ENCODE measurements at regions not wholly inside any gene's neighbourhood (a gene's known extent, or its start where the extent isn't known, plus 50 kb on each side); places are given as distances from the start of the nearest gene placed in this dataset.

GRCh38 chr20:60064554-60065196, 106.5 kb downstream of the CDH26 start:
- Histone ChIP-seq H3K4me3 (ENCODE audit: low read length) (no peak overlapping the region), H3K27me3 (ENCODE audit: control insufficient read depth, insufficient read depth) (no peaks in the 10 kb centered on the region), H3K4me1 (ENCODE audit: control insufficient read depth, insufficient read depth, low read length) (no peaks in the 10 kb centered on the region), H3K9me3 (ENCODE audit: control insufficient read depth, low read length) (no peaks in the 10 kb centered on the region), H3K27ac (ENCODE audit: low read length) (no peak overlapping the region)
- 67% methylated on average over 4 of the region's 4 CpGs for WGBS
- ATAC-seq (no peak), DNase-seq (no peak)
- intact Hi-C loops (cut with DNase I) = no loop called here

- H3K27me3 ChIP-seq (ENCODE audit: control insufficient read depth, insufficient read depth) = no peaks in the 10 kb centered on the region
- DNase-seq (no peak), ATAC-seq (peak in 1 of 2 donors; percentile 21)
- no peak overlapping the region for H3K4me3 ChIP-seq (ENCODE audit: low read length)
- no peaks in the 10 kb centered on the region for H3K4me1 ChIP-seq (ENCODE audit: control insufficient read depth, insufficient read depth, low read length)
- no peak overlapping the region for H3K27ac ChIP-seq (ENCODE audit: low read length)
- intact Hi-C loops (cut with DNase I) = no loop called here
- WGBS = 82% methylated on average over 9 of the region's 9 CpGs
- H3K9me3 ChIP-seq (ENCODE audit: control insufficient read depth, low read length) = no peaks in the 10 kb centered on the region
These were observed 107.7 kb downstream of the CDH26 start for GRCh38 chr20:60065741-60066437.

GRCh38 chr20:60066438-60066823, 108.2 kb downstream of the CDH26 start:
- WGBS = 47% methylated on average over 7 of the region's 7 CpGs
- Histone ChIP-seq H3K9me3 (ENCODE audit: control insufficient read depth, low read length) (no peaks in the 10 kb centered on the region), H3K27ac (ENCODE audit: low read length) (no peak overlapping the region), H3K4me3 (ENCODE audit: low read length) (no peak overlapping the region), H3K4me1 (ENCODE audit: control insufficient read depth, insufficient read depth, low read length) (no peaks in the 10 kb centered on the region), H3K27me3 (ENCODE audit: control insufficient read depth, insufficient read depth) (no peaks in the 10 kb centered on the region)
- peak; percentile 65 to 88 (median 80) for DNase-seq
- intact Hi-C loops (cut with DNase I) = no loop called here
- peak; percentile 71 to 75 for ATAC-seq

GRCh38 chr20:60068509-60068908, 110.3 kb downstream of the CDH26 start:
- intact Hi-C loops (cut with DNase I) = no loop called here
- WGBS = 85% methylated on average over 8 of the region's 8 CpGs
- ATAC-seq = no peak

GRCh38 chr20:60069656-60070055, 111.4 kb downstream of the CDH26 start:
- intact Hi-C loops (cut with DNase I) = no loop called here
- no peak overlapping the region for H3K4me3 ChIP-seq (ENCODE audit: low read length)
- H3K4me1 ChIP-seq (ENCODE audit: control insufficient read depth, insufficient read depth, low read length) = no peaks in the 10 kb centered on the region
- no peaks in the 10 kb centered on the region for H3K9me3 ChIP-seq (ENCODE audit: control insufficient read depth, low read length)
- H3K27me3 ChIP-seq (ENCODE audit: control insufficient read depth, insufficient read depth) = no peaks in the 10 kb centered on the region
- H3K27ac ChIP-seq (ENCODE audit: low read length) = no peak overlapping the region
- 71% methylated on average over 8 of the region's 8 CpGs for WGBS
- ATAC-seq = no peak
- no peak for DNase-seq

More at GRCh38 chr20:60068509-60068908, 110.3 kb downstream of the CDH26 start:
- no peak for DNase-seq
- H3K4me1 ChIP-seq (ENCODE audit: control insufficient read depth, insufficient read depth, low read length) = no peaks in the 10 kb centered on the region
- H3K9me3 ChIP-seq (ENCODE audit: control insufficient read depth, low read length) = no peaks in the 10 kb centered on the region
- H3K27me3 ChIP-seq (ENCODE audit: control insufficient read depth, insufficient read depth) = no peaks in the 10 kb centered on the region
- H3K27ac ChIP-seq (ENCODE audit: low read length) = no peak overlapping the region
- H3K4me3 ChIP-seq (ENCODE audit: low read length) = no peak overlapping the region

- Histone ChIP-seq H3K4me1 (ENCODE audit: control insufficient read depth, insufficient read depth, low read length) (no peaks in the 10 kb centered on the region), H3K9me3 (ENCODE audit: control insufficient read depth, low read length) (no peaks in the 10 kb centered on the region), H3K27me3 (ENCODE audit: control insufficient read depth, insufficient read depth) (no peaks in the 10 kb centered on the region), H3K4me3 (ENCODE audit: low read length) (no peak overlapping the region), H3K27ac (ENCODE audit: low read length) (no peak overlapping the region)
- intact Hi-C loops (cut with DNase I) = no loop called here
- ATAC-seq = no peak
- 82% methylated on average over 4 of the region's 4 CpGs for WGBS
- no peak for DNase-seq
These were observed 112.6 kb downstream of the CDH26 start for GRCh38 chr20:60070791-60071190.

GRCh38 chr20:60071965-60072364, 113.7 kb downstream of the CDH26 start:
- 71% methylated on average over 2 of the region's 2 CpGs for WGBS
- DNase-seq (no peak), ATAC-seq (no peak)
- Histone ChIP-seq H3K4me3 (ENCODE audit: low read length) (no peak overlapping the region), H3K27me3 (ENCODE audit: control insufficient read depth, insufficient read depth) (no peaks in the 10 kb centered on the region), H3K9me3 (ENCODE audit: control insufficient read depth, low read length) (no peaks in the 10 kb centered on the region), H3K27ac (ENCODE audit: low read length) (no peak overlapping the region), H3K4me1 (ENCODE audit: control insufficient read depth, insufficient read depth, low read length) (no peaks in the 10 kb centered on the region)
- intact Hi-C loops (cut with DNase I) = no loop called here

- Histone ChIP-seq H3K27me3 (ENCODE audit: control insufficient read depth, insufficient read depth) (no peaks in the 10 kb centered on the region), H3K4me3 (ENCODE audit: low read length) (no peak overlapping the region), H3K4me1 (ENCODE audit: control insufficient read depth, insufficient read depth, low read length) (no peaks in the 10 kb centered on the region), H3K9me3 (ENCODE audit: control insufficient read depth, low read length) (no peaks in the 10 kb centered on the region), H3K27ac (ENCODE audit: low read length) (no peak overlapping the region)
- DNase-seq = no peak
- intact Hi-C loops (cut with DNase I) = no loop called here
- 86% methylated on average over 6 of the region's 6 CpGs for WGBS
- no peak for ATAC-seq
These were observed 114.9 kb downstream of the CDH26 start for GRCh38 chr20:60073086-60073485.

- DNase-seq = no peak
- Histone ChIP-seq H3K27me3 (ENCODE audit: control insufficient read depth, insufficient read depth) (no peaks in the 10 kb centered on the region), H3K4me1 (ENCODE audit: control insufficient read depth, insufficient read depth, low read length) (no peaks in the 10 kb centered on the region), H3K9me3 (ENCODE audit: control insufficient read depth, low read length) (no peaks in the 10 kb centered on the region), H3K4me3 (ENCODE audit: low read length) (no peak overlapping the region), H3K27ac (ENCODE audit: low read length) (no peak overlapping the region)
- no peak for ATAC-seq
- 80% methylated on average over 5 of the region's 5 CpGs for WGBS
- intact Hi-C loops (cut with DNase I) = no loop called here
These were observed 115.3 kb downstream of the CDH26 start for GRCh38 chr20:60073504-60073903.

GRCh38 chr20:60074276-60074675, 116.1 kb downstream of the CDH26 start:
- intact Hi-C loops (cut with DNase I) = no loop called here
- WGBS = 86% methylated on average over 10 of the region's 10 CpGs

GRCh38 chr20:60078351-60079250, 120.4 kb downstream of the CDH26 start:
- WGBS = 70% methylated on average over 15 of the region's 15 CpGs
- Histone ChIP-seq H3K4me1 (ENCODE audit: control insufficient read depth, insufficient read depth, low read length) (no peaks in the 10 kb centered on the region), H3K27me3 (ENCODE audit: control insufficient read depth, insufficient read depth) (no peaks in the 10 kb centered on the region), H3K9me3 (ENCODE audit: control insufficient read depth, low read length) (no peaks in the 10 kb centered on the region), H3K4me3 (ENCODE audit: low read length) (no peak overlapping the region), H3K27ac (ENCODE audit: low read length) (no peak overlapping the region)
- intact Hi-C loops (cut with DNase I) = no loop called here
- ATAC-seq (peak; percentile 51 to 54), DNase-seq (peak in 1 of 3 donors; percentile 66)

More at GRCh38 chr20:60074276-60074675, 116.1 kb downstream of the CDH26 start:
- Histone ChIP-seq H3K27ac (ENCODE audit: low read length) (no peak overlapping the region), H3K27me3 (ENCODE audit: control insufficient read depth, insufficient read depth) (no peaks in the 10 kb centered on the region), H3K9me3 (ENCODE audit: control insufficient read depth, low read length) (no peaks in the 10 kb centered on the region), H3K4me1 (ENCODE audit: control insufficient read depth, insufficient read depth, low read length) (no peaks in the 10 kb centered on the region), H3K4me3 (ENCODE audit: low read length) (no peak overlapping the region)
- no peak for DNase-seq
- no peak for ATAC-seq

Measured in right cardiac atrium (tissue), 5 donors.